ENCODE measurements at regions not wholly inside any gene's neighbourhood (a gene's known extent, or its start where the extent isn't known, plus 50 kb on each side); places are given as distances from the start of the nearest gene placed in this dataset.
"Not testable (repeated sequence)": the region's sequence is repeated elsewhere in the genome, so short reads cannot be mapped to it uniquely, and the experiment has no call there.

DNA sequence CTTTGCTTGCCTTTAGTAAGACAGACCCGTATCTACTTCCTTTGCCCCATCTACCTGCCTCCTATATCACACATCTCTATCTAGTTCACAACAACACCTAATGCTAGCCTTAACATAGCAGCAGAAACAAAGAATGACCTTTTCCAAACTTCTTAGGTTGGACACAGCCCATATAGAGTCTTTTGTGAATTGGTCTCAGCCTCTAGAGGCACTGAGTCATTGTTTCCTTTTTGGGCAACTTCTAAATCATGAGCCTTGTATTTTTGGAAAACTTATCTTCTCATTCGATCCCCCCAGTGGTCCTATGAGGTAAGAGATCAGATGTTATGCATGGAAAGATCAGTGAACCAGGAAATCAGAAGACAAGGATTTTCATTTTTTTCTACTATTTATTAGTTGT is 679.4 kb upstream of the USP24 start:
- no peak for DNase-seq

DNA sequence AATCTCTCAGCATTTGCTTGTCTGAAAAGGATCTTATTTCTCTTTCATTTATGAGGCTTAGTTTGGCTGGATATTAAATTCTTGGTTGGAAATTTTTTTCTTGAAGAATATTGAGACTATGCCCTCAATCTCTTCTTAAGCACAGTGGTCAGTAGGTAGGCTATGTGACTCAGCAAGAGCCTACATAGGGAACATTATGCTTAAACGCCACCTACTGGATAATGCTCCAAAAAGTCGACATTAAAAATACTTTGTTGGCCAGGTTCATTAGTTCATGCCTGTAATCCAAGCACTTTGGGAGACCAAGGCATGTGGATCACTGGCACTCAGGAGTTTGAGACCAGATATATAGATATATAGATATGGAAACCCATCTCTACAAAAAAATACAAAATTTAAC is 678.0 kb upstream of the USP24 start:
- no peak for DNase-seq

DNA sequence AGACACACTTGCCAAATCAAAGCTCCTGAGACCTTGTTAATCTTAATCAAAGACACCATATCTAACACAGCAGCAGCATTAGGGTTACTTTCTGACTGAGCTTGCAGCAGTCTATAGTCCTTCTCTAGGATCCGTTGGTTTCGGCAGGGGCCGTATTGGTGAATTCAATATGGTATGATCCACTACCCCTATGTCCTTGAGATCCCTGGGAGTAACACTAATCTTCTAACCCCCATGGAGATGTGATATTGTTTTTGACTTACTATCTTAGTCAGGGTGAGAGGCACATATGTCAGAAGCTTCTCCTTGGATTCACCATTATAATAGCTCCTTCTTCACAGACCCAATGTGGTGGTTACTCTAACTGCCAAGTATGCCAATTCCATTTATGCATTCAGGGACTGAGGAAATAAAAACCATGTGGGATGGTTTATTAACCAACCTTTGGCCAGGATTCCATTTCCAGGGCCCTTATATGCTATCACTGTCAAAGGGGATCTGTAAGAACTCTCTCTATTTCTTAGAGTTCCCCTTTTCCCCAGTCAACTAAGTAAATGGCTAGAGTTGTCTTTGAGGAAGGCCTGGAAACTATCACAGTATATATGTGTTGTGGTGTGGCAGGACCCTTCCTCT is 673.6 kb upstream of the USP24 start:
- no peak for DNase-seq

DNA sequence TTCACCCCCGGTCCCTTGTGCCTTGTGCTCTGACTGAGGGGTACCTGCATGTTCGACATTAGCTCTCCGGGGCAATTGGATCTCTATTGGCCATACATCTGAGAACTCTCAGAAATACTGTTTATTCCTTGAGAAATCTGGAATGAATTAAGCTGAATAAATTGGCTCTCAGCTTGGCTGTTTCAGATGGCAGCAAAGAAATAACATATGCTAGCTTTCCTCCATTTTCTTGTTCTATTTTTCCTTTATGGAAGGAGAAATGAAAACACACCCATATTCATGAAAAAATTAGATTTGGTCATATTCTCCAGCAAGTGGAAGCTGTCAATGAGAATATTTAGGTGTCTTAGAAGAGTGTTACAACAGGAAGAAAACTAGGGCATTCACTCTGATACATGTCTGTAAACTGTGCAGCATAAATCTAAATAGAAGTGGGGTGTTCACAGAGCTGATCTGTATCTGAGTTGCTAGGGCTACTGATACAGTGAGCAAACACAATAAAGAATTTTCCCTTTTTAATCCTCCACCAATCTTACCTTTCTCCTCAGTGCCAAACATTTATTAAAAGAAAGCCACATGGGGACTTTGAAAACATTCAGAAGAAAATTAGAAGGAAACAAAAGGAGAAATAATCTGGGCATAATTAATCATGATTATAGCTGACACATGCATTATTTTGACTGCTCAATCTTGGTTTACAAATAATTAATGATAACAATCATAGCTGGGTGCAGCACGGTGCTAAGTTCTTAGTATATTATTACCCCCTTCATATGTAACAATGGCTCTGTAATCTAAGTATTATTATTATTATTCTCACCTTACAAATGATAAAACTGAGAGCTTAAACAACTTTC is 671.9 kb upstream of the USP24 start:
- DNase-seq: no peak

DNA sequence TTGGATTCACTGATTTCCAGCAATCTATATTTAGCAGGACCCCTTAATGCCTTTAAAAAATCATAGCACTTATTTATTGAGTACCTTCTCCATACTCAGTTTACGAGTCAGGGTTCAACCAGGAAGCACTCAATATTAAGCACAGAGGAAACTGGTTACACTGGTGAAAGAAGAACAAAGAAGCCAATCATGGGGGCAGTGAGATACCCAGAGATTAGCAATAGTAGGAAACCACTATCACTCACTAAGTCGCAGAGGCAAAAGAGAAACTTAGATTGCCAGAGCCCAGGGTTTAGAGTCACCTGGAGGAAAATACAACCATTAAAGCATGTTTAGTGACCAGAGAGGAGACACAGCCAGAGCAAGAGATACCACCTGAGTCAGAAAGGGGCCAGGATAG is 670.5 kb upstream of the USP24 start:
- DNase-seq: no peak

DNA sequence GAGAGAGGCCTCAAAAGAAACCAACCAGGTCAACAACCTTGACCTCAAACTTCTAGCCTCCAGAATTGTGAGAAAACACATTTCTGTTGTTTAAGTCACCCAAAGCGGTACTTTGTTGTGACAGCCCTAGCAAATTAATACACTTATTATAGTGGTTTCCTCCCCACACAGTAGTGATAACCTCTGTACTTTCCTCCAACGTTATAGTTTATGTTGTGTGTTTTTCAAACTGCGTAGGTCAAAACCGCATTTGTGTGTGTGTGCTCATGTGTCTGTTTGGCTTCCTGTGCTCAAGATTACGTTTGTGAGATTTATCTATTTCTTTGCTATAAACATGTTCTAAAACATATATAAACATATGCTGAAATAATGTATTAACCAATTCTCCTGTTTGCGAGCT is 667.8 kb upstream of the USP24 start:
- no peak for DNase-seq

DNA sequence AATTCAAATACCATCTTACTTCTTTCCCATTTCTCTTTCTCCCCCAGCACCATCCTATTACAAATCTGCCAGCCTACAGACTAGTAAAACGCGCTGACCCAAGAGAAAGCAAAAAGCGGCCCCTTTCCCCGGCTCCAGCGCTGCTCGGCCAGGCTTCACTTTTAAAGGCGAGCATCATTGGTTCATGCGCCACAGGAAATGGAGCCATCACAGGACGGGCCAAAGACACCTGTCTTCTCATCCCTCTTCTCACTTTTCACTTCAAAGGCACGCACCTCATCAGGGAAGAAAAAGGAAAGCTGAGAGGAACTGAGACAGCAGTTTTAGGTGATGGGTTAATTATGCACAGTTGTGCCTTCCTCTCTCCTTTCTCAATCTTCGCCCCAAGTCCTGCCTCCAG is 664.2 kb upstream of the USP24 start:
- no peak for DNase-seq

DNA sequence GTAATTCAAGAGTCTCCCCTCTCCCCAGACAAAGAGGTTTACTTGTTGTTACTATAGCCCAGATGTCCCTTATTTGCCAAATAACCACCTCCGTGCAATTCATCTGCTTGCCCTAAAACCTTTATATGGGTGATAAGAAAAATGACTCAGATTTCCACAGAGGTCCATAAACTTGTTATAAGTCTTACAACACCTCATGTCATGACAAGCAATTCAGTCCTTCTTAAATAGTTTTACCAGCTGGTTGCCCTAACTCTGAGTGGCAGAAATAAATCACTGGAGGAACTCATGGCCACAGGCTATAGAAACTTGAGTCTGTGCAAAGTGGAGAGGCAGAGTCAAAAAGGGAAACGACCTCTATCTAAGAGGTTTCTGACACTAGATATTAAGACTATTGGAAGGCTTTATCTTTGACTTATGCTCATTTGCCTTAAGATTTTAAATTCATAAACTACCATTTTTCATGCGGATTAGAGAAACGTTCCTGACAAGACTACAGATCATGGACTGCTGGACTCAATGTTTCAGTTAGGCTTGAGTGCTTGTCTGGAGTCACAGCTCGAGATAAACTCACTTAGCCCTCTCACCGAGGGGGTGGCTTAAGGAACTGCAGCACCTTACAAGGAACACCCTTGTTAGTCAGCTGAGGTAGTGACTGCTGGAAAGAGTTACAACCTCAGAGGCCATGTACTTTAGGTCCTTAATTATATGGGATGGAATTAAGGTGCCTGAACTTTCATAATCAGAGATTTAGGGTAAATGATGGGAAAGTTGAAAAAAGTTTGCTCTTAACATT is 662.5 kb upstream of the USP24 start:
- no peak for DNase-seq

DNA sequence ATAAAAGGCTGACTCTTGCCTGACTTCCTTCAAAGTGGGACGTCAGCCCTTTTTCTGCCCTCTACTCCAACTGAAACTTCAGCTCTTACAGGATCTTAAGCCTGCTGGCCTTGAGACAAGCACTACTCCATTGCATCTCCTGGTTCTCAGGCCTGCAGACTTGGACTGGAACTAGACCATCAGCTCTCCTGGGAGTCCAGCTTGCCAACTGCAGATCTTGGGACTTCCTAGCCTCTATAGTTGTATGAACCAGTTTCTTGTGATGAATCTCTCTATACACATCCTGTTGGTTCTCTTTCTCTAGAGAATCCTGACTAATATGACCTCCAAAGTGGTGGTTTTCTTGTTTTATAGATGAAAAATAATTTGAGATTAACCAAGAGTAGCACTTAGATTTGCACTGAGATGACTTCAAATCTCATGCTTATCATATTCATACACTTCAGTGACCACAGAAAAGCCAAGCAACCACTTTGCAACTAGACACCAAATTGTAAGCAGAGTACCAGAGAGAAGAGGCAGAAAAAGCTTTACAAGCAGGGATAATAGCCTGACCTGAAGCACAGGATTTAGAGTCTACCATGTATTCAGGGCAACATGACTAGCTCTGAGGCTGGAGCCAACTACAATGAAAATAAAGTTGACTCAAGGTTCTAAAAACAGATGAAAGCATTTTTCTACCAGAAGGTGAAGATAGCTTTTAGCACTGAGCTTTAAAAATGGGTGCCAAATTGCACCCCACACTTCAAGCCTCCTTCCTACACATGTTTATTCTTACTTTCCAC is 661.3 kb upstream of the USP24 start:
- DNase-seq: no peak

DNA sequence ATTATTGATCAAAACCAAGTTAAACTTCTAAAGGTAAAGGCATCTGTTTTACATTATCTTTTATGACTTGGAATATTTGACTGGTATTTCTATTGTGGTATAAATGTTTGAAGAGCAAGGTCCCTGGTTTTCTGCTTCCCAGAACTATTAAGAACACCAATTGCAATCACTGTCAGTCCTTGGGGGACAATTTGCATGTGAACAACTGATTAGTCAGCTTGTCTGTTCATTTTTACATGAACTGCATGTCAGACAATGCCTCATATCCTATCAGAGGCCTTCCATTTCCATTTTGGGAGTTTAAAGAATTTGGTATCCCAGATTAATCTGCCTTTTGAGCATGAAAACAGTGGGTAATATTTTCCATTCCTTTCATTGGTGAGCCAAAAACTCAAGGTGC is 654.9 kb upstream of the USP24 start:
- DNase-seq: no peak

DNA sequence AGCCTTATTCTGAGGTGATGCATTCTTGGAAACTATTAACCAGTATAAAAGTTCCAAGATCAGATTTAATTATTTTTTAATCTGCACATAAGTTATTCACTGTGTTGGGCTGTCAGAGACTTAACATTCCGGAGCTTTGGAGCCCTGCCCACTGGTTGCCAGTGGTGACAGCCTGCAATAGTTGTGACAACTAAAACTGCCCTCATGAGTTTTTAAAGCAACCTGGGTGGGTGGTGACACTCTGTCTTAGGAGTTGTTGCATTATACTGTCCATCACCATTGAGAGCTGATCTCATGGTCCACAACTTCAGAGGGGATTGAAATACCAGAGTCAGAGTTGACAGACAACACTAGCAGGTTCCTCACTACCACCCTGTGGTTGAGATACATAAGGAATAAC is 653.9 kb upstream of the USP24 start:
- no peak for DNase-seq

DNA sequence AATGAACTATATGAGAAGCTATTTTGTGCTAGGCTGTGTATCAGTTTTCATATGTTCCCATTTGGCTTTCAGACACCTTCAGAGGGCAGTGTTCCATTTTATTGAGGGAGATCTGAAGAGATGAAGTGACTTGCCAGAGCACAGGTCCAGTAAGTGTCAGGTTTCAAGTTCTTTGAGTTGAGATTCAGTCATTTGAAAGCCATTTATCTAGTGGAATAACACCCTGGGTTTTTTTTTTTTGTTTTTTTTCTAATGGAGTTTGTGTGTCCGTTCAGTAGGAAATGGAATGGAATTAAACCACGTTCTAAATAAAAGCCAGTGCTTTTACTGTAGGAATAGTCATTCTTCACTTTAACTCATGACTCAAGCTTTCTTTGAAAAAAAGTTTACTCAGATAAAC is 652.9 kb upstream of the USP24 start:
- DNase-seq: no peak

DNA sequence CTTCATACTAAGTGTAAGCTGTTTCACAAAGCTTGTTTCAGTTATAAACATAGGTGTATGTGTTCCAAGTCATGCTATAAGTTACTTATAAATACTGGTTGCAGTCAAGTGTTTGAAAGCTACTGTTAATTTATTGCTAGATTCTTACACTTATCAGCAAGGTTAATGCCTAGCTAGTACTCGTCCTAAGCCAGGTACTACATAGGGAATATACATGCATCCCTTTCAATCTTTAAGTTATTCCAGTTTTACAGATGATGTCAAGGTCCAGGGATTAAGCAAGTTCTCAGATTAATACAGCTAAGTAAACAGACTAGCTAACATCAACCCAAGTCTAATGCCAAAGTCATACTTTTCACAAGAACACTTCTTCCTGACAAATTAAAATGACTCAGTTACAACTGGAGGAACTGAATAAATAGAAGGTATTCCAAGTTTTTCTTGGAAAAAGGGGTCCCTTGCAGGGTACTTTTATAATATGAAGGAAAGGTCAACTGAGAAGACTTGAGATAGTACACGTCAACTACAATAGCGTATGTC is 652.2 kb upstream of the USP24 start:
- no peak for DNase-seq

DNA sequence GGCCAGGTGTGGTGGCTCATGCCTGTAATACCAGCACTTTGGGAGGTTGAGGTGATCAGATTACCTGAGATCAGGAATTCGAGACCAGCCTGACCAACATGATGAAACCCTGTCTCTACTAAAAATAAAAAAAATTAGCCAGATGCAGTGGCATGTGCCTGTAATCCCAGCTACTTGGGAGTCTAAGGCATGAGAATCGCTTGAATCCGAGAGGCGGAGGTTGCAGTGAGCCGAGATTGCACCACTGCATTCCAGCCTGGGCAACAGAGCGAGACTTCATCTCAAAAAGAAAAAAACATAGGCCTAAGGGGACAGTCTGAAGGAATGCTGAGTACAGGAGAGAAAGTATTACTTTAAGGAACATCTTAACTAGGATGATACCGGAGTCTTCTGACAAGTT is 650.6 kb upstream of the USP24 start:
- not testable (repeated sequence) for DNase-seq

DNA sequence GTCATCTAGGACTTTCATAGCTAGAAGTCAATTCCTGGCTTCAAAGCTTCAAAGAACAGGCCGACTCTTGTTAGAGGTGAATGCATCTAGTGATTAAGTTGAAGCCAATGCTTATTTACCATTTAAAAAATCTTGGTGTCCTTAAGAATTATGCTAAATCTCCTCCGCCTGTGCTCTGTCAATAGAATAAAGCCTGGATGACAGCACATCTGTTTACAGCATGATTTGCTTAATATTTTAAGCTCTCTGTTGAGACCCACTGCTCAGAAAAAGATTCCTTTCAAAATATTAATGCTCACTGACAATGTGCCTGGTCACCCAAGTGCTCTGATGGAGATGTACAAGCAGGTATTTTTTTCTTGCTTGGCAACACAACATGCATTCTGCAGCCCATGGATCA is 649.1 kb upstream of the USP24 start:
- DNase-seq: no peak

DNA sequence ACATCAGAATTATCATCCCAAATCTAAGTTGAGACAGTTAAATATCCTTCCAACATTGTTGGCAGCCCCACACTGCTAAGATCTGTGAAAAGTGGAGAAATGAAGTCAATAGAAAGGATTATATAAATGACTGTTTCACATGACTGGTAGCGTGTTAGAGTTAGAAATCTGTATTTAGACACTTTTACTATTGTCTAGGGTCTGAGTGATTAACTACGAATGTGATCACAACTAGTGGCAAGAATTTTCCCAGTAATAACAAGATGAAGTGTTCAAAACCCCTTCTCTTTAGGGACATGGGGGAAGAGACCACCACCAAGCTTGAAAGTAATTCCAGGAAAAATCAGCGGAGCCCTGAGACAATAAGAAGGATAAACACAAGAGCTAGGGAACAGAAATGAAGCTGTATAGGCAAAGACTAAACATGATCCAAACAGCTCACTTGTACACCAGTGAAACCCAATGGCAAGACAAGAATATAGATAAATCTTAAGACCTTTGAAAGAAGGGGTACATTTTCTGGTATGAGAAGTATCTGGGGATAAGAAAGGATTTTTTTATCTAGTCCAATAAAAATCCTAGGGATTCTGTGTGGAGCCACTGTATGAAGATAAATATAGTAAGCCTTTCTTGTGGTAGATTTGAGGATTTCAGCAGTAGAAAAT is 646.6 kb upstream of the USP24 start:
- no peak for DNase-seq

DNA sequence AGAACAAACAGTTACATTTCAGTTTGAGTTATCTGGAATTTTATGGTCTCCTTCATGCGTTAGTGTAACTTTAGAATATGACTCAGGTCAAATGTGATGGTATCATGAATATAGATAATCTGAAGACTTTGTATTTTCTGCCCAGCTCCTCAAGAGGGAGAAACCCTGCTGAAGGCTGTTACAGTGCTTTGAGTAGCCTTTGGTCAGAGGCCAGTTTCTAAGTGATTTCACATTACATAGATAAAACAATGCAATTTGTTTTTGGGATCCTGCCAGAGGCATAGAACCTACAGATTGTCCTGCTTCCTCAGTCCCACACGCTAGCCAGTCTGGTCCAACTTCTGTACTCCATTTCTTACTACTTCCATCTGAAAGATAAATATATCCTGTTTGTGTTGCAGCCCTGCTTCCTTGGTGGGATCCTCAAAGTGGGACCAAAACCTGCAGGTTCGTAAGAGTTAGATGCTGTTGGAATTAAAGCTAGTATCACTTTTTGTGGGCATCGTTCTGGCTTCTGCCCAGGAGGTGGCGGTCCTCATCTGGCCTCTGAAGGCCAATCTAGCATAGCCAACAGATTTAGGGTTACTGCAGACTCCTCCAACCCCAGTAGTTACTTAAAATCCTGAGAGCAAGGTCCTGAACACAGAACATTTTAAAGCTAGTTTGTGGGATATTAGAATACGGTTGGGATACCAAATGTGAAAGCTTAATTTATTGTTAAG is 645.8 kb upstream of the USP24 start:
- no peak for DNase-seq

DNA sequence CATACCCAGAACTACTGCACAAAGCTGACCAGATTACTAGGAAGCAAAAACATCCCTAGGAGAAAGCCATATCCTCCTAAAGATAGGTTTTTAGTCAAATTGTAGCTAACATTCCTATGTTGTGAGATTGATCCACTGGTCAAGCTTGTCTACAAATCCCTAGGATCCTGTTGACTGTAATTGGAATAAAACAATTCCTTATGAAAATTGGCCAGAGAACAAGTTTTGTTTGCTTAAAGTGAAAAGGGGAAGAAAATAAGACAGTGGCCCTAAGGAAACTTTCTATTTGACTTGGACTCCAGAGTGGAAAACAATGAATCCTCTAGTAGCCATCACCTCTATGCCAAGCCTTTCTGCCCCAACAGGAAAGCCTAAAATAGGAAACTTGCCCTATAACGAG is 645.2 kb upstream of the USP24 start:
- DNase-seq: no peak

DNA sequence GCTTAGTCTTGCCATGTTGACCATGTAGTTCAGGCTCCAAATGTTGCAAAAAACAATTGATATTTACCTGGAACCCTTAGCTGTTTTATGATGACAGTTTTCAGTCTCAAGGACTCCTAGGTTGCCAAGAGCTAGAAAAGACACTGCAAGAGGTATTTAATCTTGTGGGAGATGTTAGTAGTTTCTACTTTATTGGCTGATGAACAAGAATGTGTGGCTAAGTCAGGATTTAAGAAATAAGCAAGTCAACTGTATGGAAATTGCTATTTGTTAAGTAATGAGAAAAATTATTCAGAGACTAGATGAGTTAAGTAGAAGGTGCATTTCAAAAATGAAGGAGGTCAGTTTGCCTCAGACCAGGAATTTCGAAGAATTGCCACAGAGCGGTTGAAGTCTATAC is 639.7 kb upstream of the USP24 start:
- DNase-seq: no peak

DNA sequence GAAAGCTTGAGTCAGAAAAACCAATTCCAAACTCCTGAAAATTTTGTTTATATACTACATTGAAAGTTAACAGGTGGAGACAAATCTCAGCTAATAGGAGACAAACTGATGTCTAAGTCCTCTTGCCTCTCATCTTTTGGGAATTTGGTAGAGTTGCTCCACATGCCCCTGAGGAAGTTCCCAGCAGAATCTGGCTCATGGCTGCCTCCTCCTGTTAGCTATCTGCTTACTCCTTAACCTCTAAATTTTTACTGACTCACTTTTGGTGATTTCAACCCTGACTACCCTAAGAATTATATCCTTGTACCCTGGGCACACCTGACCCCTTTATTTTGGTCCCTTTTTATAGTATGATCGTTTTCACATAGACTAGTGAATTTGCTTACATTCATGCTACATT is 633.7 kb upstream of the USP24 start:
- no peak for DNase-seq

DNA sequence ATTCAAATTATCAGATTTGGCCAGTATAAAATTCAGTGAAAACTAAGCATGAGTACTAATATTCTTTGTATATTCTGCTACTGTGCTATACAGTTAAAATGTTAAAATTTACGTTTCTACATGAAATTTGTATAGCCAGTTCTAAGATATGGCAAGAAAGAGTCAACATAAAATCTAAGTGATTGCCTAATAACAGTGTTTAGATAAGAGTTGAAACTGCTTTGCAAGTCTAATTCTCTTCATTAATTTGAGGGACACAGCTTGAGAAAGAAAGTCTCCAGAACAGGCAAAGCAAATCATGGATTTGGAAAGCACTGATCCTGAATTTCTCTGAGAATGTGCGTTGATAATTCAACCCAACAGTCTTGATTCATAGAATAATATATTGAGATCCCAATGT is 630.9 kb upstream of the USP24 start:
- no peak for DNase-seq

DNA sequence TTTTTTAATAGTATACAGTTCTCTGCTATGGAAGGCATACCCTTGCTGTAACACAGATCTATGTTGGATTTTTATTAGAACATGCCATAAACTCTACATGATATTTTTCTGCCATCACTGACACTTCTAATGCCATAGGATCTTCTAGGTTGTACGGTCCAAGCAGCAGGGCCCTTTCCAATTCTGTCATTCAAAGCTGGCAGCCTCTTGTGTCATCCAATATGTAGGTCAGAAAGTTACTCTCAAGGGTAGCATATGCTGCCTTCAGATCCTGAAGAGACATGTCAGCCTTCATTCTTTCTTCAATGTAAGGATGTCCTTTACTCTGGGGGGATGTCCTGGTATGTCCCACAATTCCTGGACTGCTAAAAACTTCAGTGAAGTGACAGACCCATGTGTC is 629.2 kb upstream of the USP24 start:
- no peak for DNase-seq
